Lower lobe of right lung (tissue), 2 donors: ENCODE measurements at regions not wholly inside any gene's neighbourhood (a gene's known extent, or its start where the extent isn't known, plus 50 kb on each side); places are given as distances from the start of the nearest gene placed in this dataset.

Experiments used
- ATAC-seq, 2 donors: fragments of 200-7000 bp; cut with Tn5 transposase; one replicate each; pipeline ENCODE4 v1.9.1; 2020 to 2022; ENCODE audit warnings: mild to moderate bottlenecking in 2 of 2, moderate library complexity in 2 of 2
- DNase-seq: peaks from one replicate; pipeline ENCODE4 v3.0.0-alpha.2; 2020
- H3K27ac ChIP-seq: fragments of 200-600 bp; one replicate; pipeline ENCODE4 v1.8.0; 2022
- H3K27me3 ChIP-seq: fragments of 200-600 bp; one replicate; pipeline ENCODE4 v1.8.0; 2022; ENCODE audit warnings: low read depth
- H3K36me3 ChIP-seq: fragments of 200-600 bp; one replicate; pipeline ENCODE4 v1.8.0; 2022; ENCODE audit warnings: mild to moderate bottlenecking
- H3K4me1 ChIP-seq: fragments of 200-600 bp; one replicate; pipeline ENCODE4 v1.8.0; 2022
- H3K4me3 ChIP-seq: fragments of 200-600 bp; one replicate; pipeline ENCODE4 v1.8.0; 2022; ENCODE audit warnings: mild to moderate bottlenecking
- H3K9me3 ChIP-seq: fragments of 200-600 bp; one replicate; pipeline ENCODE4 v1.8.0; 2022
- CTCF ChIP-seq: fragments of 200-600 bp; IDR thresholded peaks from one replicate; pipeline ENCODE4 v1.8.0; 2022; ENCODE audit warnings: antibody characterized with exemption, mild to moderate bottlenecking
- intact Hi-C: fragments of 100-400 bp; cut with DNase I; formaldehyde crosslinking; loops from one replicate; pipeline ENCODE4 v1.11.0; 2022
- donor health status: DM: no; HTN: yes; CAD: no; lungs with severe emphysema.

- H3K27ac ChIP-seq: no peak overlapping the region
- ATAC-seq (no peak), DNase-seq (no peak)
- no peaks in the 10 kb centered on the region for H3K4me1 ChIP-seq
- no peak overlapping the region for H3K4me3 ChIP-seq
- no peaks in the 10 kb centered on the region for H3K9me3 ChIP-seq
- no peaks in the 10 kb centered on the region for H3K36me3 ChIP-seq
- H3K27me3 ChIP-seq: no peaks in the 10 kb centered on the region
- no peak for TF ChIP-seq CTCF
- intact Hi-C loops: no loop called here
Measured at GRCh38 chr5:144960296-144960695, 789.6 kb downstream of the KCTD16 start.

- ATAC-seq: no peak
- no peaks in the 10 kb centered on the region for H3K27me3 ChIP-seq
- no peaks in the 10 kb centered on the region for H3K4me1 ChIP-seq
- no peaks in the 10 kb centered on the region for H3K9me3 ChIP-seq
- H3K36me3 ChIP-seq: no peaks in the 10 kb centered on the region
- DNase-seq: no peak
- no peak overlapping the region for H3K4me3 ChIP-seq
- H3K27ac ChIP-seq: no peak overlapping the region
- no peak for TF ChIP-seq CTCF
- intact Hi-C loops: no loop called here
Measured at GRCh38 chr5:144958002-144958401, 787.3 kb downstream of the KCTD16 start.

GRCh38 chr5:144950996-144951395, 780.3 kb downstream of the KCTD16 start:
- Histone ChIP-seq H3K4me3 (no peak overlapping the region), H3K4me1 (no peaks in the 10 kb centered on the region), H3K27ac (no peak overlapping the region), H3K36me3 (no peaks in the 10 kb centered on the region), H3K27me3 (no peaks in the 10 kb centered on the region), H3K9me3 (no peaks in the 10 kb centered on the region)
- DNase-seq (no peak), ATAC-seq (no peak)
- intact Hi-C loops: no loop called here
- no peak for TF ChIP-seq CTCF

GRCh38 chr5:144947023-144947422, 776.4 kb downstream of the KCTD16 start:
- Histone ChIP-seq H3K27me3 (no peaks in the 10 kb centered on the region), H3K36me3 (no peaks in the 10 kb centered on the region), H3K4me1 (no peaks in the 10 kb centered on the region), H3K9me3 (no peaks in the 10 kb centered on the region), H3K4me3 (no peak overlapping the region), H3K27ac (no peak overlapping the region)
- DNase-seq: no peak
- no peak for TF ChIP-seq CTCF
- no peak for ATAC-seq
- intact Hi-C loops: no loop called here

- no peak for TF ChIP-seq CTCF
- no peaks in the 10 kb centered on the region for H3K4me1 ChIP-seq
- H3K27me3 ChIP-seq: no peaks in the 10 kb centered on the region
- H3K9me3 ChIP-seq: no peaks in the 10 kb centered on the region
- no peak overlapping the region for H3K4me3 ChIP-seq
- ATAC-seq (no peak), DNase-seq (no peak)
- H3K27ac ChIP-seq: no peak overlapping the region
- intact Hi-C loops: no loop called here
- H3K36me3 ChIP-seq: no peaks in the 10 kb centered on the region
Measured at GRCh38 chr5:144945503-144945902, 774.8 kb downstream of the KCTD16 start.

- Histone ChIP-seq H3K9me3 (no peaks in the 10 kb centered on the region), H3K4me3 (no peak overlapping the region), H3K27ac (no peak overlapping the region), H3K4me1 (no peaks in the 10 kb centered on the region), H3K27me3 (no peaks in the 10 kb centered on the region), H3K36me3 (no peaks in the 10 kb centered on the region)
- ATAC-seq: no peak
- DNase-seq: no peak
- intact Hi-C loops: no loop called here
- TF ChIP-seq CTCF: no peak
Measured at GRCh38 chr5:144944936-144945335, 774.3 kb downstream of the KCTD16 start.
